HS-5 (cell line): ENCODE measurements at regions not wholly inside any gene's neighbourhood (a gene's known extent, or its start where the extent isn't known, plus 50 kb on each side); places are given as distances from the start of the nearest gene placed in this dataset.

Source experiments
- DNase-seq: peaks from one replicate; pipeline ENCODE4 v3.0.0-alpha.2; 2012; ENCODE audit warnings: low read depth

DNA sequence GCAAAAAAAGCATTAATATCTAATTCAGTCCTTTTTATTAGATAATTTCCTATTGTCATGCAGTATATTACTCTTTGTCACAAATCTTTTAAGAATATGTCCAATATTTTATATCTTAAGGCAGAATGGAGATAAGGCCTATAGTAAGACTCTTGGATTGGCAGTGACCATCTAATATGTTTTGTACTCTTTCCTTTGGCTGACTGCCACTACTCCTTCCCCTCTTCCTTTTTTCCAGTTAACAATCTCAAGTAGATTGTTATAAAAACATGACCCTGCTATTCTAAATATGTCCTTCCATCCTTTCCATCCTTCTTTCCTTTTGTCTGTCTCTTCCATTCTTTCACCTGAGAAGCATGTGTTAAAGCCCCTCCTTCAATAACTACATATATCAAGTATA lies 92.8 kb upstream of the TMEM168 start:
- DNase-seq, result no peak

DNA sequence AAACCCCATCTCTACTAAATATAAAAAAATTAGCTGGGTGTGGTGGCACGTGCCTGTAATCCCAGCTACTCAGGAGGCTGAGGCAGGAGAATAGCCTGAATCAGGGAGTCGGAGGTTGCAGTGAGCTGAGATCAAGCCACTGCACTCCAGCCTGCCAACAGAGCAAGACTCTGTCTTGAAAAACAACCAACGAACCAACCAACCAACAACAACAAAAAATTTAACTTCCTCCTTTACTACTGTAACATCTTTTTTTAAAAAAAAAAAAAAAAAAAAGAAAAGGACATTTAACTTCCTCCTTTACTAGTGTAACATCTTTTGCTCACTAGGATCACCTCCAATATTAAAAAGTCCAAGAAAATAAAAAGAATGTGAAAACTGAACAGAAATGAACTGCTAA lies 92.3 kb upstream of the TMEM168 start:
- no peak for DNase-seq

DNA sequence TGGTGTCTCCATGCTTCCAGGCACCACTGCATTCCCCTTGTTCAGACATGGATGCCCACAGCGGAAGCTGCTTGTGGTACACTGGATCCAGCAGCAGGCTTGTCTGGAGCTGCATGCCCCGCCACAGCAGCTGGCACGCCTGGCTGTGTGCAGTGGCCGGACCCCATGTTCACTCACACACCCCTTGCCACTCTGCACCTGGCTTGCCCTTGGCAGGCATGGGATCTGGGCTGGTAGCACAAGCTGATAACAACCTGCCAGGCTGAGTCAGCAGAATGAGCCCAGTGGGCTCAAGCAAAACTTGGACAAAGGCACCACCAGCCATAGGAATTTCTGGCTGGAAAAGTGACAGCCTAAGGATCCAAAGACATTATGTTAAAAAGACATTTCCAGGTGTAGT lies 91.8 kb upstream of the TMEM168 start:
- DNase-seq, result no peak

DNA sequence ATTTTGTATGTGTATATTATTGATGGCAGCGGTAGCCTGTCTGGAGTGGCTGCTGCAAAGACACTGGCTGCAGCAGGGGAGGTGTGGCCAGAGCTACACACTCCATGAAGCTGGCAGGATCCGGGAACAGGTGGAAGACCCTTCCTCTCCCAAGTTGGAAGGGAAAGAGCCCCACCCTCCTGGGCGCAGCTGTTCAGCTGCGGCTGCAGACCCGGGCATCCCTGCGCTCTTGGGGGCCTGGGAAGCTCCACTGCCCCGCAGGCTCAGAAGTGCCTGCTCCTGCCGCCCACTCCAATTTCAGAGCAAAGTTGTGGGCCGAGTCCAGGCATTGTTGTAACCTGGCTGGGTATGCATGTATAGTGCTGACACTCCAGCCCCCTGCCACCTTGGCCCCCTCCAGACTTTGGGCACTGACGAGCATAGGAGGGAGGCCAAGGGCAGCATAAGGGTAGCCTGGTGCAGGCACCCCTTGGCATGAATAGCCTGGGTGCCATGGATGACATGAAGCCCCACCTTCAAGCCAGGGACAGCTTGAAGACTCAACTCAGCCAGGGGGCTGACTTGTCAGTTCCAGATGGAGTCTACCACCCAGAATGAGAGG lies 90.7 kb upstream of the TMEM168 start:
- no peak for DNase-seq

DNA sequence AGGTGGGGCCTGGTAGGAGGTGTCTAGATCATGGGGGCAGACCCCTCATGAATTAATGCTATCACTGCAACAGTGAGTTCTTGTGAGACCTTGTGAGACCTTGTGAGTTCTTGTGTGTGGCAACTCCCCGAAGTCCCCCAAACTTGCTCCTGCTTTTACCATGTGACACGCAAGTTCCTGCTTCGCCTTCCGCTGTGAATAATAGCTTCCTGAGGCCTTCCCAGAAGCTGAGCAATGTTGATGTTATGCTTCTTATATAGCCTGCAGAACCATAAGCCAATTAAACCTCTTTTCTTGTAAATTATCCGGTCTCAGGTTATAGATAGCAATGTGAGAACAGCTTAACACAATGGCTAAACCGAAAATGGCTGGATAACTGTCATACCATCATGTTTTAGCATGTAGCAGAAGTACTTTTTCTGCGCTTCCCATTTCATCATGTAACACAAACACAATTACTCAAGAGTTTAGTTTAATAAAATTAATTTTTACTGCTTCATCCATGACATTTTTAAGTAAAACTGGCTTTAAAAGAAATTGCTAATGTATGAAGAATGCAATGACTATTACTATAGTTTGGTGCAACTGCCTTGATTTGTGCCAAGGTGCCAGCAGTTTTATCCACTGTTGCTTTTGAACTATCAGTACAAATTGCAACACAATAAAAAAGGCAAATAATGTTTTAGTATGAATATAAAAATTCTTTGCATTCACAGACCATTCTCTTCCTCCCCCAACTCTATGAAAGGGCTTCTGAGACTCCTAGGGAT lies 87.7 kb upstream of the TMEM168 start:
- DNase-seq, result no peak

DNA sequence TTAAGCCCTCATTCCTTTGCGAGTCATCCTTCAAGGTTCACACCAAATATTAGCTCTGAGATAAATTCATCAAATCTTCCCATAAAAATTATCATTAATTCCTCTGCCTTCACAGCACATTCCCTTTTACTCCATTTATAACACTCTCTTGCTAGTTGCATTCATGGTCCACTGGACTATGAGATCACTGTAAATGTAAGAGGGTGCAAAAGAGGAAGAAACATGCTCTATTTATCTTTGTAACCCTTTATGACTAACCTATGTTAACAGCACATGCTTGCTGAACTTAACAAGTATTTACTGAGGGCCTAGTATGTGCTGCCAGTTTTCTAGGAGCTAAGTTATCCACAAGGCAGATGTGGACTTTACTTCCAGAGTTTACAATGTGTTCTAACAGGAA lies 86.7 kb upstream of the TMEM168 start:
- no peak for DNase-seq

DNA sequence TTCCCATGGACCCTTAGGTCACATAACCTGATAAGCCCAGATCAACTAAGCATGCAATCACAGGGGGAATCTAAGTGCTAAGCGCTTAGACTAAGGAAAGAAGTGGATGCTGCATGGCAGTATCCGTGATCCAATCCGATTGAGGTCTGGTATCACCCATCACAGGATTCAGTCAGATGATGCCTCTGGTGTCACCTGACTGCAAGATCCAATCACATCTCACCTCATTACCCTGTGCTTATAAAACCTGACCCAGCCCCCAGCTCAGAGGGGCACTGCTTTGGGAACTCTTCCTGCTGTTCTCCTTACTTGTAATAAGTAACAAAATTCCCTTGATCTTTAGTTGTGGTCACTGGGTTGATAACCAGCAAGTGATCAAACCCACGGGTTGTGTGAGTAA lies 84.7 kb upstream of the TMEM168 start:
- no peak for DNase-seq

DNA sequence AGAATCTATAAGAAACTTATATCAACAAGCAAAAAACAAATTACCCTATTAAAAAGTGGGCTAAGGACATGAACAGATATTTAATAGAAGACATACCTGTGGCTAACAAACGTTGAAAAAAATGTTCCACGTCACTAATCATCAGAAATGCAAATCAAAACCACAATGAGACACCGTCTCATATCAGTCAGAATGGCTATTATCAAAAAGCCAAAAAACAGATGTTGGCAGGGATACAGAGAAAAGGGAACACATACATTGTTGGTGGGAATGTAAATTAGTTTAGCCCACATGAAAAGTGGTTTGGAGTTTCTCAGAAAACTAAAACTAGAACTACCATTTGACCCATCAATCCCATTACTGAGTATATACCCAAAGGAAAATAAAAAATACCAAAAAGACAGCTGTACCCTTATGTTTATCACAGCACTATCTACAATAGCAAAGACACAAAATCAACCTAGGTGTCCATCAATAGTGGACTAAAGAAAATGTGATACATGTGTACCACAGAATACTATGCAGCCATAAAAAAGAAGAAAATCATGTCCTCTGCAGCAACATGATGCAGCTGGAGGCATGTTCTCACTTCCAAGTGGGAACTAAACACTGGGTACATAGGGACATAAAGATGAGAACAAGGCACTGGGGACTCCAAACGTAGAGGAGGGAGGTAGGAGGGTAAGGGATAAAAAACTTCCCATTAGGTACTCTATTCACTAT lies 83.8 kb upstream of the TMEM168 start:
- no peak for DNase-seq

DNA sequence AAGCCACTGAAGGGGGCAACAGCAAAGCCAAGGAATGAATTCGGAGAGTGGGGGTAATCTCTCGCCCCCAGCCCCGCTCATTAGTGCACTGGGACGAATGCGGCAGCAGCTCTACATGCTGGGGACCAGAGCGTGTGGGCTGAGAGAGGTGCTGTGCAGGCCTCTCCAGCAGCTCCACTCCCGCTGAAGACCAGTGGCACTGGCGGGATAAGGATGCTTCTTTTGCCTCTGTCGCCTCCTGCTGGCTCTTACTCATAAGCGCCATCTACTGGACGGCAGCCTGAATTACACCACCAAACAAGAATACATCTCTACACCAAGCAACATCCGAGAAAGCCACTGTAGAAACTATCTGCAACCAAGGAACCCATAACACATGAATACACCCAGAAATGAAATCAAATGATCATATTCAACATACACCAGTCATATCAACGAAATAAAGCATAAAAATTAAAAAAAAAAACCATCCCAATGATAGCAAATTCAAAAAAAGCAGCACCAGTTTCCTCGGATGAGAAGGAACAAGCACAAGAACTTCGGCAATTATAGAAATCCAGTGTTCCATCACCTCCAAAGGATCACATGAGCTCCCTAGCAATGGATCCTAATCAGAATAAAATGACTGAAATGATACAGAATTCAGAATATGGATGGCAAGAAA lies 79.0 kb upstream of the TMEM168 start:
- no peak for DNase-seq

DNA sequence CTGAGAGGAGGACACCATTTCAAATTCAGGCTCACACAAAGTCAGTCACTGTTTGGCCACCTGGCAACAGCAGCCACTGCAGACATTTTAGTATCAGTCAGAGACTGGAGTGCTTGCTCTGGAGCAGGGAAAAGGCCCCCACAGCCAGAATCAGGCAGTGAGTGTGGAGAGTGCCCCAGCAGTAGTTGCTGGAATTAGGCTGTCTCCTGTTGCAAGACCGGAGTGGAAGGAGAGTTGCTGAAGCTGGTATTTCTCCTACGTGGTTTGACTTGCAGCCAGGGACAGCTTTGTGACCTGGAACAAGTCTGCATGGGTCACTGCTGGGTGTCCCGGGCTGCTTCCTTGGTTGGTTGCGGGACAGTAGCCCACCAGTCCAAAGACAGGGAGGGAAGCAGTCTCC lies 78.4 kb upstream of the TMEM168 start:
- DNase-seq, result no peak

DNA sequence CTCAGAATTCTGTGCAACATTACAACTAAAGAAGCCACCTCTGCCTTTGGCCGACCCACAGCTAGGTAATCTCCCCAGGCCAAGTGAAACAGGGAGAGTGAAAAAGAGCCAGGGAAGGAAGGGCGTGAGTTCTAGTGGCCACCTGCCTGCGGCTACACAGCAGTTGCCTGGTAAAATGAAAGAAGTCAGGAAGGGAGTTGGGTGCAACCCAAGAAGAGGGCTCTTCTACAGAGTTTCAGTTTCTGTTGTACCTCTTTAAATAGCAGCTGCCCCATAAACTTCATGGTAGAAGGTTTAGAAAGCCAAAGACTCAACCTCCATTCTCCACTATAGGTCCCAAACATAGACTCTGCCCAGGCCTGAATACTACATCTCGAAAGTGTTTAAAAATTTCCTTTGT lies 76.2 kb upstream of the TMEM168 start:
- DNase-seq, result no peak

DNA sequence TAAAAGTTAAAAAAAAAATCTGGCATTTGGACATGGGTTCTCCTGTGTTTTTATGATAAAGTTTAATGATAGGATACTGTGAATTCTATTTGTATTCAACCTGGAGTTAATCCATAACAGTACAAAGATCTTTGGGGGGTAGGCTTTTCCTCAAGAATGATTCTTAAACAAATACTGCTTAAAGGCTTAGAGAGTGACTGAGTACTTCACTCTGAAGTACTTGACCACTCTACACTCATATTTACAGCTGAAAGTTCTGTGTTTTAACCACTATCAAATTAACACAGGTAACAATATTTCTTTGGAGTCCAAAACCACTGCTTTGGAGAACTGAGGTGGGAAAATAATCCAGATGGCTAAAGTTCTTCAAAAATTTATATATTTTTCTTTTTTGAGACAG lies 74.2 kb upstream of the TMEM168 start:
- no peak for DNase-seq

DNA sequence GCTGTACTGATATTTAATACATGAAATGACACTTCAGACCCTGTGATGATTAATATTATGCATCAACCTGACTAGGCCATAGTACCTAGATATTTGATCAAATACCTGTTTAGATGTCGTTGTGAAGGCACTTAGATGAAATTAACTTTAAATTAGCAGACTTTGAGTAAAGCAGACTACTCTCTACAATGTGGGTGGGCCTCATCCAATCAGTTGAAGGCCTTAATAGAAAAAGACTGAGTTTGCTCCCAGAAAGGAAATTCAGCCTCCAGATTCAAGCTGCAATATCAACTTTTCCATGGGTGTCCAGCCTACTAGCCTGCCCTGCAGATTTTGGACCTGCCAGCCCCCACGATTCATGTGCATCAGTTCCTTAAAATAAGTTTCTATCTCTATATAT lies 68.6 kb upstream of the TMEM168 start:
- no peak for DNase-seq

DNA sequence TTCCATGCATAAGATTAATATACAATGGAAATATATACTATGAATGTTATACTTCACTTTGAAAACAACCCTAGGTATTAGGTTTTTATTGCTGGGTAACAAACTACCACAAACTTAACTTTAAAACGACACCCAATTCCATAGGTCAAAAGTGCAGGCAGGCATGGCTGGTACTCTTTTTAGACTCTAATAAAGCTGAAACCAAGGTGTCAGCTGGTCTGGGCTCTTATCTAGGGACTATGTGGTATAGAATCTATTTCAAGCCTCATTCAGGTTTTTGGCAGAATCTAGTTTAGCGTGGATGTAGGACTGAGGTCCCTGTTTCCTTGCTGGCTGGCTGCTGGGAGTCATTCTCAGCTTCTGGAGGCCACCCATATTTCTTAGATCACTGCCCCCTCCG lies 65.0 kb upstream of the TMEM168 start:
- no peak for DNase-seq

DNA sequence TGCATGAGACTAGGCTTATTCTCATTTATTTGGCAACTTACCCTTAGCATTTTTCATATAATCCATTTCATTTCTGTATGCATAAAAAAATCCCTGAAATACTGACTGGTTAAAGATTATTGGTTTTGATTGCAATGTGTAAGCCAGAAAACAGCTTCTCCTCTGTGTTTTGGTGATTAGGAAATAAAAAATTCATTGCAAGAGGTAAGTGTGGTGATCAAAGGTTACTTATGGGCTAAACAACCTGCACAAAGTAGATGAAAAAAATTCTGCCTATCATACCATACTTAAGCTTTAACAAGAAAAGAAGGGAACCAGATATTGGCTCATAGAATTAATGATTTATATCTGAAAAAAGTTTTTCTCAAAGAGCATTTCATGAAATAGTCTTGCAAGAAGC lies 64.0 kb upstream of the TMEM168 start:
- no peak for DNase-seq

DNA sequence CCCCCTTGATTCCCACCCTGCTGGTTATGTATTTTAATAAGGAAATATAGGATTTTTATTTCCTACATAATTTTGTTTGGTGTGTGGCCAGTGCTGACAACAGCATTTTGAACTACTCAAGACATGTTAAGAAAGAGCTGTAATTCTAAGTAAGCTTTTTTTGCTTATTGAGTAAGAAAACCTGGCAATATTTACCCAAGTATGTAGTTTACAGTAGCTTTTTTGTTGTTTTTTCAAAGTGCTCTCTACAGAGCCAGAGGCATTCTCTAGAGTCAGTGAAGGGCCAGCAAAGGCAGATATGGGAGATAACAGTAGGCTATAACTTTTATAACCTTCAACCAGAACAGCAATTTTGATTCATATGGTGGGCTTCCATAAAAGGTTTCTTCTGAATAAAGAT lies 63.2 kb upstream of the TMEM168 start:
- DNase-seq, result no peak

DNA sequence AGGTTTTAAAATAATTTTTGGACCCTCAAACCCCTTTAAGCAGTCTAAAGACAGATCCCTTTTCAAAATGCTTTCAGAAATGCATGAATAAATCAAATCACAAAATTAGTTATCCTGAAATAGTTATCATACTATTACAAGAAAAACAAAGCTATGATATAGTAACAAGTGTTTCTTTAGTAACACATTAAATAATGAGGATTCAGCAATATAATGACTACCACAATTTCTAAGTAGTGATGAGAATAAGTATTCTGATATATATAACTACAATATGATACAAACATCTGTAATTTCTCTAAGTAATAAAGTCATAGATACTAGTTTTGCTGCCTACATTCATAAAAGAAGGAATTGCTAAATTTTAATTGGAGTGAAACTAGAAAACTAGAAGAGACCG lies 53.0 kb upstream of the TMEM168 start:
- no peak for DNase-seq
